ENCODE measurements at regions not wholly inside any gene's neighbourhood (a gene's known extent, or its start where the extent isn't known, plus 50 kb on each side); places are given as distances from the start of the nearest gene placed in this dataset.

DNA sequence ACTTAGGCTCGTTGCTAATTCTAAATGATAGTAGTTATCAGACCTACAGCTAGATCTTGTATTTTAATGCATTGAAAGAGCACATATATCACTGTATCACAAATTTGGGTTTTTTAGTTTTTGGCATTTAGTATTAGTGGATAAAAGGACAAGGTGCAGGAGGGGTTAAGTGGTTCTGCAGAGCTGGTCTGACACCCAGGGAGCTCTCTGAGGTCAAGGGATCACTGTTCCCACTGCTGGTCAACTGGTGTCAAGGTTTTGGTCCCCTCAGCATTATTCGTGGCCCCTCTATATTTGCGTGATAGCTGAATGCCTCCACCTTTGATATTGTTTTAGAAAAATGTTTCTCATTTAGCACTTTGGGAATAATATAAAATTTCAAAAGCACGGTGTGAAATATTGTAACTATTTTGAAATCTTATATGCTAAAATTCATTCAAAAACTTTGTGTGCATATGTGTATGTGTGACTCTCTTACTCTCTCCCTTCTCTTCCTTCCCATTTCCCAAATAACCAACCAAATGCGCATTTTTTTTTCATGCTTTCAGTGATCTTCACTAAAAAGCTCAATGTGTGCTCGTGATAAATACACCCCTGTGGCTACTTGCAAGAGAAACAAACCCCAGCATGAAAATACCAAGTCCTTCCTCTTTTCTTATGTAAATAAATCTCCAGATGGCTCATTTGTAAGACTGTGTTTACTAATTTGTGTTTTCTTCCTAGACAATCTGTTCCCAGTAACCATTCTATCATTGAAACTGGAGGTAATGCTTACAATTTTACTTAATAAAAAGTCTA, 309.2 kb downstream of the FGFR2 start:
- no peak overlapping the region for H3K4me3 ChIP-seq (ENCODE audit: low read depth, low read length)
- TF ChIP-seq, protein P1, sequence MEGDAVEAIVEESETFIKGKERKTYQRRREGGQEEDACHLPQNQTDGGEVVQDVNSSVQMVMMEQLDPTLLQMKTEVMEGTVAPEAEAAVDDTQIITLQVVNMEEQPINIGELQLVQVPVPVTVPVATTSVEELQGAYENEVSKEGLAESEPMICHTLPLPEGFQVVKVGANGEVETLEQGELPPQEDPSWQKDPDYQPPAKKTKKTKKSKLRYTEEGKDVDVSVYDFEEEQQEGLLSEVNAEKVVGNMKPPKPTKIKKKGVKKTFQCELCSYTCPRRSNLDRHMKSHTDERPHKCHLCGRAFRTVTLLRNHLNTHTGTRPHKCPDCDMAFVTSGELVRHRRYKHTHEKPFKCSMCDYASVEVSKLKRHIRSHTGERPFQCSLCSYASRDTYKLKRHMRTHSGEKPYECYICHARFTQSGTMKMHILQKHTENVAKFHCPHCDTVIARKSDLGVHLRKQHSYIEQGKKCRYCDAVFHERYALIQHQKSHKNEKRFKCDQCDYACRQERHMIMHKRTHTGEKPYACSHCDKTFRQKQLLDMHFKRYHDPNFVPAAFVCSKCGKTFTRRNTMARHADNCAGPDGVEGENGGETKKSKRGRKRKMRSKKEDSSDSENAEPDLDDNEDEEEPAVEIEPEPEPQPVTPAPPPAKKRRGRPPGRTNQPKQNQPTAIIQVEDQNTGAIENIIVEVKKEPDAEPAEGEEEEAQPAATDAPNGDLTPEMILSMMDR (IDR thresholded peaks at IDR 0.05; ENCODE audit: low read depth, low read length, missing control alignments) = no peak
- DNase-seq (ENCODE audit: low read depth) = no peak

DNA sequence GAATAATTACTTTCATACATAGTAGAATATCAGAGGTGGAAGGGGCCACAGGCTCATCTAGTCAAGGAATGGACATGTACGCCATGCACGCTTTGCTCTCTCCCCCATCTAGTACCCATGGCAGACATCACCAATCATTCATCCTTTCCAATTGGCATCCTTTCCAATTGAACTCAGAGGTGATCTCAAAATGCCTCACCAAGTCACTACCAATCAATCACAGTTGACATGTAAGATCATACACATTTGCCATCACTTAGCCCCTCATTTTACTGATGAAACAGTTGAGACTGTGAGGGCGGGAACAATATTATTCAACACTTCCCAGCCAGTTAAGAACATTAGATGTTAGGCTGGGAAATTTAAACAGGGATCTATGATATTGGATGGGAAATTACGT, 308.4 kb downstream of the FGFR2 start:
- H3K4me3 ChIP-seq (ENCODE audit: low read depth, low read length) = no peak overlapping the region
- TF ChIP-seq, protein P1 (IDR thresholded peaks at IDR 0.05; ENCODE audit: low read depth, low read length, missing control alignments) = no peak
- DNase-seq (ENCODE audit: low read depth) = no peak

DNA sequence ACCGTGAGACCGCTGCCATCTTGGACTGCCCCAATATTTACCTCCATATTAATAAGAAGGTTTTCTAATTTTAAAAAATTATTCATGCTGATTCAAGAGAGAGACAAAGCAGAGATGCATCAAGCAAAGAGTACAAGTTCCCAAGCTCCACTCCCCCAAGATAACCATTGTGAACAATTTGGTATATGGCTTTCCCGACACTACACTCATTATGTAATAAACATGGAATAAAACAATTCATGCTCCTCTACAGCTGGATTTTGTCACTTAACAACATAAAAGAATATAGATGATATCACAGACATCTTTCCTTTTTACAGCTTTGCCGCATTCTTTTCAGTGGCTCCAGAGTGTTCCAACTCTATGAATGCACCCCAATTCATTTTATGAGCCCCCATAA, 307.6 kb downstream of the FGFR2 start:
- TF ChIP-seq, protein P1 (IDR thresholded peaks at IDR 0.05; ENCODE audit: low read depth, low read length, missing control alignments) = no peak
- H3K4me3 ChIP-seq (ENCODE audit: low read depth, low read length) = no peak overlapping the region
- DNase-seq (ENCODE audit: low read depth) = no peak

DNA sequence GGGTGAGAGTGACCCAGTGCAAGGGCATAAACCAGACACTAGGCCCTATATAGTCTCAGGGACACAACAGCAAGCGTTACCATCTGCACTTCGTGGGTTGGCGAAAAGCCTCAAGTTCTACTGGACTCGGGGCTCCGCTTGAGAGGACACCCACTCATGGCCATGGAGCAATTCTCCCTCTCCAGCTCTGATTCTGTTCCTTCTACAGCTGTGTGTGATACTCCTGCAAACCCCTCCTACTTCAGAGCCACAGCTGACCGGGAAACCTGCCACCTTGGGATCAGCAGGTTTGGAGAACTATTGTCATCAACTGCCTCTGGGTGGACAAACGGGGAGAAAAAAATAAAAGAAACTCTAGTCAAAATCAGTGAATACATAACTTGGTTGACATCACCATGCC, 306.9 kb downstream of the FGFR2 start:
- H3K4me3 ChIP-seq (ENCODE audit: low read depth, low read length) = no peak overlapping the region
- TF ChIP-seq, protein P1 (IDR thresholded peaks at IDR 0.05; ENCODE audit: low read depth, low read length, missing control alignments) = no peak

DNA sequence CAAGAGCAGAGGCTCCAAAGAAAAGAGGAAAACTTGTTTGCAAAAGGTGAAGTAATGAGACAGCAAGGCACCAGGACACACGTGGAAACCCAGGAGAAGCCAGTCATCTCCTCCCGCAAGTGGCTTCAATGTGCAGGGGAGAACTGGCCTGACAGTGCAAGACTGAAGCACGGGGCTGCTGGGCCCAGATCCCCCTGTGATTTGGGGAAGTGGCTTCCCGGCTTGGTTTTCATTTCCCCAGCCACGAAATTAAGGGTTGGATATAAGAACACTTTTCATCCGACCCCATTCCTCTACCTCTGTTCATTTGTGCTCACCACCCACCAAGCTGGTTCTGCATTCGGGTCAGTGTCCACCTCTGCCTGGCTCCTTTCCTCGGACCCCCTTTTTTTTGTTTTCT, 306.4 kb downstream of the FGFR2 start:
- no peak overlapping the region for H3K4me3 ChIP-seq (ENCODE audit: low read depth, low read length)
- no peak for DNase-seq (ENCODE audit: low read depth)
- TF ChIP-seq, protein P1 (IDR thresholded peaks at IDR 0.05; ENCODE audit: low read depth, low read length, missing control alignments) = no peak

More for the DNA sequence above, 306.9 kb downstream of the FGFR2 start:
- no peak for DNase-seq (ENCODE audit: low read depth)

DNA sequence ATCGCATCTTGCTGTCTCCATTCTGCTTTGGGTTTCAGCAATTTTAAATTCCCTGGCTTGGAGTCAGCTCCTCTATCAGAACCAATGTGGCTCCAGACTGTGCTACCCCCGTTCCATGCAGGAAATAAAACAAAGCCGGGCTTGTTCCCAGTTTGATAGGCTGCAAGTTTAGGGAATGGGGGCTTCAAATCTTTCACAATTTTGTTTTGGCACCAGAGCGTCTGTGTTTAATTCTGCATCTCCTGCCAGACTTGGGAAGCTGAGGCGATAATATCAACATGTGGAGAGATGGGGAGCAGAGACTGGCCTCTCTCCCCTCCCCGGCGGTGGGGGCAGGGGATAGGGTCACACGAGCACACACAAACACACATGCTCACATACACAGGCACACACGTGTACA, 305.9 kb downstream of the FGFR2 start:
- H3K4me3 ChIP-seq (ENCODE audit: low read depth, low read length) = no peak overlapping the region
- TF ChIP-seq, protein P1 (IDR thresholded peaks at IDR 0.05; ENCODE audit: low read depth, low read length, missing control alignments) = no peak
- no peak for DNase-seq (ENCODE audit: low read depth)

DNA sequence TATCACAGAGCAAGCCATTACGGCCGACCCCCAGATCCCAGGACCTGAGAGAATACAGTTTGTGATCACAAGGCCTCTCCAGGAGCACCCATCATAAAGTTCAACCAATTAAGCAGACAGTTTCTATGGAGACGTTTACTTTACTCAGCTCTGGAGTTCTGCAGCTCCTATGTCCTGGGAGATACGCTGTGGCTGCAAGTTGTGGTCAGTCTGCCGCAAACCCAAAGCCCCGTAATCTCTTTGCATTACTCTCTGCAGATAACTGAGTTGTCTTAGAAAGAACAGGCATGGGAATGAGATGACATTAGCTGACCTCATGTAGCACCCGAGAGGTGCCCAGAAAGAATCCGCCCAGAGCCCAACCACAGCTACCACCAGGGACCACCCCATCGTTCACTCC, 305.1 kb downstream of the FGFR2 start:
- TF ChIP-seq, protein P1 (IDR thresholded peaks at IDR 0.05; ENCODE audit: low read depth, low read length, missing control alignments) = no peak
- no peak for DNase-seq (ENCODE audit: low read depth)
- no peak overlapping the region for H3K4me3 ChIP-seq (ENCODE audit: low read depth, low read length)
